SK-N-SH (cell line): ENCODE measurements at regions not wholly inside any gene's neighbourhood (a gene's known extent, or its start where the extent isn't known, plus 50 kb on each side); places are given as distances from the start of the nearest gene placed in this dataset.

Experiments
- CTCF ChIA-PET: fragments of 300-600, 350-600 bp; formaldehyde crosslinking; extraction: SDS; loops from one replicate; lab custom pipeline; 2021; lab: Yijun Ruan, JAX
- POLR2A ChIA-PET: fragments of 350-600 bp; sonication (Branson Sonifier 250); formaldehyde crosslinking; extraction: SDS; loops from one replicate; lab custom pipeline; 2020; ENCODE audit warnings: antibody characterized with exemption, inconsistent platforms; lab: Yijun Ruan, JAX
- DNase-seq: peaks from one replicate; pipeline ENCODE4 v3.0.0; 2012
- H2AFZ ChIP-seq: fragments of 200-600 bp; sonication (generic); 2 replicates; pipeline ENCODE4 v1.8.1; 2016; ENCODE audit warnings: antibody characterized with exemption, mild to moderate bottlenecking, low read depth
- H3F3A ChIP-seq: fragments of 200-600 bp; sonication (generic); replicated peaks from 2 replicates; pipeline ENCODE3; 2016; ENCODE audit warnings: antibody characterized with exemption, mild to moderate bottlenecking; ENCODE audit not compliant: insufficient read depth
- H3K27ac ChIP-seq, 2 experiments: fragments of 200-500 bp in 1 of 2; fragments of 200-600 bp in 1 of 2; sonication (Bioruptor generic) in 1 of 2; sonication (generic), shearing (Covaris generic) in 1 of 2; 2 replicates each; pipeline versions ENCODE4 v1.5.1 to v1.6.1; 2014 to 2016; ENCODE audit warnings: low read depth in 2 of 2, inconsistent platforms in 1 of 2, low read length in 1 of 2, mild to moderate bottlenecking in 1 of 2, mixed read lengths in 1 of 2
- H3K27me3 ChIP-seq: fragments of 200-600 bp; sonication (generic), shearing (Covaris generic); 2 replicates; pipeline ENCODE4 v1.6.1; 2016; ENCODE audit warnings: mixed run types; ENCODE audit not compliant: insufficient read depth
- H3K36me3 ChIP-seq, 2 experiments: fragments of 200-500 bp in 1 of 2; fragments of 200-600 bp in 1 of 2; sonication (Bioruptor generic) in 1 of 2; sonication (generic) in 1 of 2; replicated peaks in 1 of 2; 2 replicates each; pipeline versions ENCODE3 to v1.5.1; 2014 to 2016; ENCODE audit warnings: low read length in 1 of 2, mild to moderate bottlenecking in 1 of 2; ENCODE audit not compliant: insufficient read depth in 2 of 2, control insufficient read depth in 1 of 2
- H3K4me1 ChIP-seq, 2 experiments: fragments of 200-500 bp in 1 of 2; fragments of 200-600 bp in 1 of 2; sonication (Bioruptor generic) in 1 of 2; sonication (generic), shearing (Covaris generic) in 1 of 2; 2 replicates each; pipeline versions ENCODE4 v1.5.1 to v1.6.1; 2014 to 2016; ENCODE audit warnings: low read depth in 1 of 2, low read length in 1 of 2, mixed run types in 1 of 2; ENCODE audit not compliant: insufficient read depth in 2 of 2, control insufficient read depth in 1 of 2
- H3K4me2 ChIP-seq: fragments of 200-600 bp; sonication (generic), shearing (Covaris generic); 2 replicates; pipeline ENCODE4 v1.6.1; 2017; ENCODE audit warnings: mixed run types
- H3K4me3 ChIP-seq, 2 experiments: fragments of 200-500 bp in 1 of 2; fragments of 200-600 bp in 1 of 2; sonication (Bioruptor generic) in 1 of 2; sonication (generic), shearing (Covaris generic) in 1 of 2; 2 replicates each; pipeline versions ENCODE4 v1.5.1 to v1.8.1; 2014 to 2016; ENCODE audit warnings: low read depth in 2 of 2, inconsistent platforms in 1 of 2, low read length in 1 of 2, mild to moderate bottlenecking in 1 of 2, mixed read lengths in 1 of 2, moderate library complexity in 1 of 2
- H3K79me2 ChIP-seq: fragments of 200-600 bp; sonication (generic); 2 replicates; pipeline ENCODE4 v1.8.1; 2017; ENCODE audit warnings: mild to moderate bottlenecking; ENCODE audit not compliant: insufficient read depth
- H3K9ac ChIP-seq: fragments of 200-600 bp; sonication (generic); 2 replicates; pipeline ENCODE4 v1.6.1; 2017; ENCODE audit warnings: mixed run types
- H3K9me2 ChIP-seq: fragments of 200-600 bp; sonication (generic); 2 replicates; pipeline ENCODE4 v1.6.1; 2017; ENCODE audit warnings: mixed run types
- H3K9me3 ChIP-seq: fragments of 200-600 bp; sonication (generic); 2 replicates; pipeline ENCODE4 v1.6.1; 2017; ENCODE audit warnings: mixed run types, mild to moderate bottlenecking, moderate library complexity
- H4K20me1 ChIP-seq: fragments of 200-600 bp; sonication (generic); 2 replicates; pipeline ENCODE4 v1.6.1; 2017; ENCODE audit warnings: mild to moderate bottlenecking, mixed run types; ENCODE audit not compliant: insufficient read depth
- EP300 ChIP-seq, 2 experiments: IDR thresholded peaks; 2 replicates each; pipeline versions ENCODE4 v1.4.0 to v1.6.1; 2012; ENCODE audit warnings: borderline replicate concordance in 1 of 2, low read depth in 1 of 2, low read length in 1 of 2
- FOSL2 ChIP-seq: IDR thresholded peaks from 2 replicates; pipeline ENCODE4 v1.4.0; 2012; ENCODE audit warnings: low read depth, mild to moderate bottlenecking, moderate library complexity, borderline replicate concordance
- JUND ChIP-seq: IDR thresholded peaks from 2 replicates; pipeline ENCODE4 v1.4.0; 2012
- MXI1 ChIP-seq: IDR thresholded peaks from 2 replicates; pipeline ENCODE4 v1.6.1; 2012; ENCODE audit warnings: mild to moderate bottlenecking, low read depth, low read length, improper control_type of control experiment
- POLR2AphosphoS5 ChIP-seq: IDR thresholded peaks from 2 replicates; pipeline ENCODE4 v1.6.1; 2012; ENCODE audit warnings: low read depth, low read length
- RAD21 ChIP-seq: IDR thresholded peaks from 2 replicates; pipeline ENCODE4 v1.6.1; 2012; ENCODE audit warnings: mild to moderate bottlenecking, low read length
- RCOR1 ChIP-seq: fragments of 150-350 bp; IDR thresholded peaks from 2 replicates; pipeline ENCODE4 v1.6.1; 2017; ENCODE audit warnings: antibody characterized with exemption, low read length
- RFX5 ChIP-seq: IDR thresholded peaks from 2 replicates; pipeline ENCODE4 v1.6.1; 2012; ENCODE audit warnings: mild to moderate bottlenecking, improper control_type of control experiment, low read length
- RXRA ChIP-seq: IDR thresholded peaks from 2 replicates; pipeline ENCODE4 v1.4.0; 2012; ENCODE audit warnings: low read depth, mild to moderate bottlenecking, borderline replicate concordance
- TAF1 ChIP-seq: IDR thresholded peaks from 2 replicates; pipeline ENCODE4 v1.6.1; 2012; ENCODE audit warnings: low read depth, mild to moderate bottlenecking, low read length, moderate library complexity, borderline replicate concordance
- TCF12 ChIP-seq: IDR thresholded peaks from 2 replicates; pipeline ENCODE4 v1.4.0; 2012
- WGBS: methylation state at CpG from one replicate; pipeline ENCODE4 v1.1.6; 2017; ENCODE audit warnings: low lambda C conversion rate; 5-methylcytosine and 5-hydroxymethylcytosine counted together

- H3K4me1 ChIP-seq, result peaks cover 0 to 29% of the 10 kb centered on the region in 2 experiments; a peak in 2 of 4 replicates
- H3K4me2 ChIP-seq, result no peak overlapping the region
- ChIA-PET POLR2A (no interaction called here), CTCF (interaction anchor here (0.9 to 1.6 kb wide), 4 partner anchors 9 to 731 kb away, joined by 3 to 5 read pairs (median 3); no protein-coding TSS in a partner anchor)
- no peaks in the 10 kb centered on the region for H4K20me1 ChIP-seq
- no peaks in the 10 kb centered on the region for H3F3A ChIP-seq
- TF ChIP-seq RAD21 (no peak), RXRA (no peak), TCF12 (peak; percentile 15; the same call in 1 of the 2 replicates), FOSL2 (no peak; the same call in 1 of the 2 replicates), POLR2AphosphoS5 (no peak), JUND (0 out of 2 replicates have a peak, but pooled peaks have one; percentile 21)
- peak overlapping the region; percentile 1 to 30; a peak in 2 of 4 replicates for H3K27ac ChIP-seq
- DNase-seq, result no peak
- H3K9me3 ChIP-seq, result no peaks in the 10 kb centered on the region
- no peak overlapping the region for H2AFZ ChIP-seq
- H3K4me3 ChIP-seq, result no peak overlapping the region
- H3K27me3 ChIP-seq, result no peaks in the 10 kb centered on the region
- no peaks in the 10 kb centered on the region for H3K9me2 ChIP-seq
- WGBS, result 73% methylated on average over 1 of the region's 1 CpG
- no peaks in the 10 kb centered on the region for H3K36me3 ChIP-seq
- H3K9ac ChIP-seq, result no peak overlapping the region
- no peaks in the 10 kb centered on the region for H3K79me2 ChIP-seq
Measured at GRCh38 chr10:9228771-9229170, 1174.3 kb downstream of the GATA3 start.

GRCh38 chr10:9229702-9230244 lies 1175.3 kb downstream of the GATA3 start:
- no peaks in the 10 kb centered on the region for H4K20me1 ChIP-seq
- no peaks in the 10 kb centered on the region for H3K36me3 ChIP-seq
- no peaks in the 10 kb centered on the region for H3K27me3 ChIP-seq
- H3K4me1 ChIP-seq, result peaks cover 0 to 32% of the 10 kb centered on the region in 2 experiments; a peak in 2 of 4 replicates
- no peak for TF ChIP-seq FOSL2
- no peak overlapping the region for H3K9ac ChIP-seq
- no peaks in the 10 kb centered on the region for H3F3A ChIP-seq
- no peaks in the 10 kb centered on the region for H3K79me2 ChIP-seq
- POLR2A ChIA-PET, result no interaction called here
- DNase-seq, result no peak
- H3K9me3 ChIP-seq, result no peaks in the 10 kb centered on the region
- peak overlapping the region in 1 of 2 experiments; percentile 100; a peak in 3 of 4 replicates for H3K27ac ChIP-seq
- H3K9me2 ChIP-seq, result no peaks in the 10 kb centered on the region
- H3K4me2 ChIP-seq, result no peak overlapping the region
- H3K4me3 ChIP-seq, result no peak overlapping the region
- H2AFZ ChIP-seq, result no peak overlapping the region
- CTCF ChIA-PET, result interaction anchor here (0.9 to 1.6 kb wide), 6 partner anchors 10 to 1181 kb away, joined by 3 to 5 read pairs (median 3); no protein-coding TSS in a partner anchor
- 77% methylated on average over 10 of the region's 10 CpGs for WGBS

- Histone ChIP-seq H3K9ac (no peak overlapping the region), H3K27me3 (no peaks in the 10 kb centered on the region), H3F3A (no peaks in the 10 kb centered on the region), H3K27ac (peak overlapping the region; percentile 18 to 100; a peak in 3 of 4 replicates), H4K20me1 (no peaks in the 10 kb centered on the region), H3K79me2 (no peaks in the 10 kb centered on the region), H3K4me3 (no peak overlapping the region), H3K9me2 (no peaks in the 10 kb centered on the region), H2AFZ (peak overlapping the region; percentile 54), H3K4me2 (0 out of 2 replicates have a peak overlapping the region, but pooled peaks have one; percentile 34), H3K4me1 (peaks cover 0 to 34% of the 10 kb centered on the region in 2 experiments; a peak in 2 of 4 replicates), H3K9me3 (no peaks in the 10 kb centered on the region), H3K36me3 (no peaks in the 10 kb centered on the region)
- no peak for DNase-seq
- ChIA-PET POLR2A (no interaction called here), CTCF (interaction anchor here (1.3 to 1.6 kb wide), 3 partner anchors 11 to 1182 kb away, joined by 3 to 4 read pairs (median 3); no protein-coding TSS in a partner anchor)
- WGBS, result 11% methylated on average over 3 of the region's 3 CpGs
- TF ChIP-seq MXI1 (0 out of 2 replicates have a peak, but pooled peaks have one; percentile 32), TAF1 (no peak), EP300 (IDR thresholded peaks at IDR 0.05; ENCODE audit: borderline replicate concordance in 1 of 2, low read depth in 1 of 2, low read length in 1 of 2) (peak in 1 of 2 experiments; percentile 62; a peak in 1 of 4 replicates), RCOR1 (peak; percentile 62; the same call in 1 of the 2 replicates), TCF12 (peak; percentile 44; the same call in 1 of the 2 replicates), RFX5 (no peak)
Measured at GRCh38 chr10:9230625-9231024, 1176.1 kb downstream of the GATA3 start.
